H1 (cell line): ENCODE measurements at regions not wholly inside any gene's neighbourhood (a gene's known extent, or its start where the extent isn't known, plus 50 kb on each side); places are given as distances from the start of the nearest gene placed in this dataset.

ENCODE experiments used
- CTCF ChIA-PET: fragments of 300-600 bp; sonication (Branson Sonifier 250); formaldehyde crosslinking; loops from one replicate; lab custom pipeline; 2021; ENCODE audit not compliant: partially characterized antibody; lab: Charles Lee
- POLR2A ChIA-PET: fragments of 300-600 bp; sonication (Branson Sonifier 250); formaldehyde crosslinking; loops from one replicate; lab custom pipeline; 2021; ENCODE audit warnings: inconsistent platforms; ENCODE audit not compliant: partially characterized antibody; lab: Charles Lee
- DNase-seq, 2 experiments: peaks; one replicate each; pipeline versions ENCODE4 v3.0.0 to v3.0.0-alpha.2; 2010 to 2022; ENCODE audit warnings: low spot score in 2 of 2, low read depth in 1 of 2, mixed read lengths in 1 of 2
- FAIRE-seq: peaks from 2 replicates; lab custom pipeline; 2011; peaks lifted over from hg19 to GRCh38; lab: Jason Lieb, UNC
- H2AFZ ChIP-seq: 2 replicates; pipeline ENCODE4 v1.8.1; 2012; ENCODE audit warnings: low read length, inconsistent platforms
- H2AK5ac ChIP-seq: 2 replicates; pipeline ENCODE4 v1.6.1; 2013; ENCODE audit warnings: low read depth, low read length
- H2BK120ac ChIP-seq: replicated peaks from 2 replicates; pipeline ENCODE3; 2013; ENCODE audit warnings: low read depth, low read length, inconsistent platforms
- H2BK12ac ChIP-seq: 2 replicates; pipeline ENCODE4 v1.6.1; 2013; ENCODE audit warnings: low read depth, low read length
- H2BK15ac ChIP-seq: 2 replicates; pipeline ENCODE4 v1.6.1; 2013; ENCODE audit warnings: low read length
- H2BK20ac ChIP-seq: 2 replicates; pipeline ENCODE4 v1.6.1; 2013; ENCODE audit warnings: low read length
- H2BK5ac ChIP-seq: 2 replicates; pipeline ENCODE4 v1.6.1; 2013; ENCODE audit warnings: low read depth, low read length
- H3K14ac ChIP-seq: 2 replicates; pipeline ENCODE4 v1.6.1; 2013; ENCODE audit warnings: inconsistent platforms; ENCODE audit not compliant: insufficient read length
- H3K18ac ChIP-seq: 2 replicates; pipeline ENCODE4 v1.6.1; 2013; ENCODE audit warnings: low read length; ENCODE audit errors: extremely low read depth
- H3K23ac ChIP-seq: 2 replicates; pipeline ENCODE4 v1.6.1; 2013; ENCODE audit warnings: inconsistent platforms; ENCODE audit not compliant: insufficient read length
- H3K23me2 ChIP-seq: 2 replicates; pipeline ENCODE4 v1.6.1; 2013; ENCODE audit warnings: low read depth, low read length
- H3K27ac ChIP-seq: 2 replicates; pipeline ENCODE4 v1.6.1; 2011; ENCODE audit warnings: low read depth, low read length, inconsistent platforms
- H3K27me3 ChIP-seq, 4 experiments: replicated peaks in 1 of 4; 1 replicate in 1 of 4; 2 replicates in 3 of 4; pipeline versions ENCODE4 v1.6.1 to v1.8.1; 2011 to 2013; ENCODE audit warnings: low read length in 3 of 4, mild to moderate bottlenecking in 3 of 4, inconsistent platforms in 2 of 4, mixed read lengths in 2 of 4, moderate library complexity in 1 of 4; ENCODE audit not compliant: control insufficient read depth in 3 of 4, insufficient read depth in 3 of 4; ENCODE audit errors: extremely low read depth in 1 of 4
- H3K36me3 ChIP-seq, 4 experiments: 2 replicates each; pipeline versions ENCODE4 v1.6.1 to v1.8.1; 2011 to 2013; ENCODE audit warnings: mild to moderate bottlenecking in 4 of 4, low read length in 3 of 4, moderate library complexity in 2 of 4, control low read depth in 1 of 4, inconsistent platforms in 1 of 4; ENCODE audit not compliant: insufficient read depth in 4 of 4, control insufficient read depth in 2 of 4
- H3K4ac ChIP-seq: replicated peaks from 2 replicates; pipeline ENCODE3; 2013; ENCODE audit warnings: low read length, low read depth, mixed read lengths, inconsistent platforms; ENCODE audit not compliant: insufficient read length
- H3K4me1 ChIP-seq, 4 experiments: replicated peaks in 1 of 4; 1 replicate in 1 of 4; 2 replicates in 3 of 4; pipeline versions ENCODE4 v1.6.1 to v1.8.1; 2011 to 2013; ENCODE audit warnings: low read length in 3 of 4, inconsistent platforms in 2 of 4, mixed read lengths in 1 of 4; ENCODE audit not compliant: insufficient read depth in 4 of 4, control insufficient read depth in 3 of 4
- H3K4me2 ChIP-seq, 2 experiments: 2 replicates each; pipeline versions ENCODE4 v1.6.1 to v1.8.1; 2011 to 2013; ENCODE audit warnings: low read depth in 2 of 2, low read length in 2 of 2, control low read depth in 1 of 2, inconsistent platforms in 1 of 2, mild to moderate bottlenecking in 1 of 2; ENCODE audit not compliant: insufficient read depth in 1 of 2
- H3K4me3 ChIP-seq, 4 experiments: fragments of 200-600, 300-600 bp in 1 of 4; sonication (generic), shearing (Covaris generic), sonication (Bioruptor Twin) in 1 of 4; 2 replicates each; pipeline versions ENCODE4 v1.5.1 to v1.8.1; 2011 to 2016; ENCODE audit warnings: low read length in 4 of 4, low read depth in 3 of 4, control low read depth in 2 of 4, inconsistent platforms in 2 of 4, mild to moderate bottlenecking in 2 of 4, mixed read lengths in 1 of 4, moderate library complexity in 1 of 4; ENCODE audit not compliant: insufficient read depth in 2 of 4; ENCODE audit errors: extremely low read depth in 1 of 4
- H3K56ac ChIP-seq: replicated peaks from 2 replicates; pipeline ENCODE3; 2013; ENCODE audit warnings: low read depth, mild to moderate bottlenecking, mixed read lengths, low read length, inconsistent platforms; ENCODE audit not compliant: insufficient read length
- H3K79me1 ChIP-seq: 2 replicates; pipeline ENCODE4 v1.6.1; 2013; ENCODE audit warnings: low read depth, low read length, control low read depth
- H3K79me2 ChIP-seq, 2 experiments: 2 replicates each; pipeline versions ENCODE4 v1.6.1 to v1.8.1; 2012 to 2013; ENCODE audit warnings: low read length in 2 of 2, mild to moderate bottlenecking in 2 of 2, inconsistent platforms in 1 of 2; ENCODE audit not compliant: insufficient read depth in 2 of 2, control insufficient read depth in 1 of 2
- H3K9ac ChIP-seq, 4 experiments: replicated peaks in 1 of 4; 1 replicate in 1 of 4; 2 replicates in 3 of 4; pipeline versions ENCODE4 v1.6.1 to v1.8.1; 2011 to 2013; ENCODE audit warnings: low read depth in 3 of 4, low read length in 3 of 4, control low read depth in 2 of 4, mild to moderate bottlenecking in 2 of 4, moderate library complexity in 2 of 4, inconsistent platforms in 1 of 4; ENCODE audit errors: extremely low read depth in 1 of 4
- H3K9me3 ChIP-seq, 2 experiments: 2 replicates each; pipeline versions ENCODE4 v1.6.1 to v1.8.1; 2012 to 2013; ENCODE audit warnings: mild to moderate bottlenecking in 2 of 2, moderate library complexity in 2 of 2, control low read depth in 1 of 2, inconsistent platforms in 1 of 2, low read depth in 1 of 2, low read length in 1 of 2, mixed read lengths in 1 of 2; ENCODE audit not compliant: insufficient read depth in 2 of 2
- H4K20me1 ChIP-seq, 2 experiments: replicated peaks in 1 of 2; 2 replicates each; pipeline versions ENCODE3 to v1.8.1; 2011 to 2013; ENCODE audit warnings: inconsistent platforms in 2 of 2, low read length in 2 of 2, mild to moderate bottlenecking in 1 of 2; ENCODE audit not compliant: insufficient read depth in 2 of 2, control insufficient read depth in 1 of 2
- H4K5ac ChIP-seq: 2 replicates; pipeline ENCODE4 v1.6.1; 2013; ENCODE audit warnings: low read length, low read depth, mixed read lengths, inconsistent platforms; ENCODE audit not compliant: insufficient read length
- H4K8ac ChIP-seq: 2 replicates; pipeline ENCODE4 v1.8.0; 2013; ENCODE audit warnings: mild to moderate bottlenecking, moderate library complexity, low read length, inconsistent platforms; ENCODE audit not compliant: insufficient read depth; ENCODE audit errors: extremely low read depth
- H4K91ac ChIP-seq: replicated peaks from 2 replicates; pipeline ENCODE3; 2013; ENCODE audit warnings: low read length, mixed read lengths, inconsistent platforms; ENCODE audit not compliant: insufficient read length
- KDM5A ChIP-seq: fragments of 200-600 bp; IDR thresholded peaks from 2 replicates; pipeline ENCODE4 v1.7.1; 2012; ENCODE audit warnings: mild to moderate bottlenecking, low read length, inconsistent platforms, mixed read lengths
- RAD21 ChIP-seq, 2 experiments: IDR thresholded peaks in 1 of 2; conservative IDR thresholded peaks in 1 of 2; 2 replicates each; pipeline ENCODE4 v1.6.1; 2011; ENCODE audit warnings: low read depth in 2 of 2, low read length in 2 of 2, improper control_type of control experiment in 1 of 2, inconsistent platforms in 1 of 2, mild to moderate bottlenecking in 1 of 2, moderate library complexity in 1 of 2
- WGBS, 2 experiments: shearing (Covaris generic) in 1 of 2; methylation state at CpG; one replicate each; pipeline versions ENCODE4 v1.1.6 to v1.1.7; 2013 to 2015; ENCODE audit warnings: low lambda C conversion rate in 2 of 2, mixed read lengths in 2 of 2, inconsistent platforms in 1 of 2, low coverage in 1 of 2, missing lambda C conversion rate in 1 of 2; ENCODE audit not compliant: insufficient replicate concordance in 2 of 2, insufficient coverage in 1 of 2, insufficient read length in 1 of 2; ENCODE audit errors: extremely low coverage in 1 of 2, missing lambda C conversion rate in 1 of 2; 5-methylcytosine and 5-hydroxymethylcytosine counted together
- TF ChIP-seq, protein P1 (sequence below), 3 experiments: IDR thresholded peaks; 1 replicate in 2 of 3; 2 replicates in 1 of 3; pipeline versions ENCODE4 v1.5.1 to v1.6.1; 2011; ENCODE audit warnings: low read length in 3 of 3, mild to moderate bottlenecking in 3 of 3, inconsistent platforms in 2 of 3, low read depth in 1 of 3, moderate library complexity in 1 of 3; ENCODE audit not compliant: insufficient read depth in 1 of 3; ENCODE audit errors: control extremely low read depth in 1 of 3

GRCh38 chr12:114226241-114226928 lies 179.6 kb downstream of the TBX5 start:
- Histone ChIP-seq H2BK15ac (0 out of 2 replicates have a peak overlapping the region, but pooled peaks have one; percentile 9), H4K8ac (no peak overlapping the region), H4K5ac (no peak overlapping the region), H3K56ac (no peak overlapping the region), H3K4me3 (no peak overlapping the region), H3K4me1 (peaks cover 0 to 16% (median 3%) of the 10 kb centered on the region in 4 experiments; a peak in 4 of 7 replicates), H3K9me3 (no peaks in the 10 kb centered on the region), H2BK5ac (no peak overlapping the region), H3K79me2 (no peaks in the 10 kb centered on the region), H2BK12ac (no peak overlapping the region), H4K91ac (no peak overlapping the region), H3K27ac (no peak overlapping the region), H3K27me3 (no peaks in the 10 kb centered on the region; a peak in 1 of 7 replicates), H3K4ac (no peak overlapping the region), H3K23ac (no peak overlapping the region), H2BK20ac (no peak overlapping the region), H2AK5ac (no peak overlapping the region), H3K79me1 (no peaks in the 10 kb centered on the region), H2AFZ (no peak overlapping the region), H3K36me3 (no peaks in the 10 kb centered on the region), H2BK120ac (no peak overlapping the region), H3K4me2 (no peak overlapping the region), H3K14ac (no peak overlapping the region), H3K18ac (no peak overlapping the region), H3K23me2 (no peaks in the 10 kb centered on the region), H4K20me1 (no peaks in the 10 kb centered on the region), H3K9ac (no peak overlapping the region)
- peak; percentile 58 for FAIRE-seq
- 69% methylated on average over 10 of the region's 10 CpGs; no CpG with 5 or more reads in 1 of the 2 experiments for WGBS, 2 experiments
- peak in 1 of 2 experiments; percentile 52 for DNase-seq
- CTCF ChIA-PET, result interaction anchor here (0.7 to 2.7 kb wide), 27 partner anchors 12 to 254 kb away, joined by 3 to 10 read pairs (median 4); no protein-coding TSS in a partner anchor
- POLR2A ChIA-PET, result no interaction called here
- peak in 1 of 2 experiments; percentile 53; a peak in 2 of 4 replicates for TF ChIP-seq RAD21 (IDR thresholded peaks at IDR 0.05 in 1 of 2, conservative IDR thresholded peaks at IDR 0.05 in 1 of 2; ENCODE audit: low read depth in 2 of 2, low read length in 2 of 2)
- TF ChIP-seq, protein P1, sequence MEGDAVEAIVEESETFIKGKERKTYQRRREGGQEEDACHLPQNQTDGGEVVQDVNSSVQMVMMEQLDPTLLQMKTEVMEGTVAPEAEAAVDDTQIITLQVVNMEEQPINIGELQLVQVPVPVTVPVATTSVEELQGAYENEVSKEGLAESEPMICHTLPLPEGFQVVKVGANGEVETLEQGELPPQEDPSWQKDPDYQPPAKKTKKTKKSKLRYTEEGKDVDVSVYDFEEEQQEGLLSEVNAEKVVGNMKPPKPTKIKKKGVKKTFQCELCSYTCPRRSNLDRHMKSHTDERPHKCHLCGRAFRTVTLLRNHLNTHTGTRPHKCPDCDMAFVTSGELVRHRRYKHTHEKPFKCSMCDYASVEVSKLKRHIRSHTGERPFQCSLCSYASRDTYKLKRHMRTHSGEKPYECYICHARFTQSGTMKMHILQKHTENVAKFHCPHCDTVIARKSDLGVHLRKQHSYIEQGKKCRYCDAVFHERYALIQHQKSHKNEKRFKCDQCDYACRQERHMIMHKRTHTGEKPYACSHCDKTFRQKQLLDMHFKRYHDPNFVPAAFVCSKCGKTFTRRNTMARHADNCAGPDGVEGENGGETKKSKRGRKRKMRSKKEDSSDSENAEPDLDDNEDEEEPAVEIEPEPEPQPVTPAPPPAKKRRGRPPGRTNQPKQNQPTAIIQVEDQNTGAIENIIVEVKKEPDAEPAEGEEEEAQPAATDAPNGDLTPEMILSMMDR (IDR thresholded peaks at IDR 0.05; ENCODE audit: control extremely low read depth in 1 of 3, insufficient read depth in 1 of 3, low read depth in 1 of 3, low read length in 3 of 3), result peak; percentile 37 to 47 (median 42)
- TF ChIP-seq KDM5A, result no peak
